Thyroid gland (tissue), 4 donors: ENCODE measurements at regions not wholly inside any gene's neighbourhood (a gene's known extent, or its start where the extent isn't known, plus 50 kb on each side); places are given as distances from the start of the nearest gene placed in this dataset.

Experiments
- DNase-seq, 2 donors: peaks; one replicate each; pipeline ENCODE4 v3.0.0-alpha.2; 2019
- H3K27ac ChIP-seq, 3 donors: fragments of 200-600 bp; sonication (generic); 1 replicate in 2 of 3; 2 replicates in 1 of 3; pipeline ENCODE4 v1.5.1; 2016 to 2019; ENCODE audit warnings: mild to moderate bottlenecking in 1 of 3, moderate library complexity in 1 of 3
- H3K27me3 ChIP-seq: fragments of 200-600 bp; sonication (generic); one replicate; pipeline ENCODE4 v1.5.1; 2019
- H3K36me3 ChIP-seq, 2 donors: fragments of 200-600 bp; sonication (generic); one replicate each; pipeline ENCODE4 v1.5.1; 2016 to 2019
- H3K4me1 ChIP-seq, 2 donors: fragments of 200-600 bp; sonication (generic); one replicate each; pipeline ENCODE4 v1.5.1; 2017 to 2019
- H3K4me3 ChIP-seq, 3 donors: fragments of 200-600 bp; sonication (generic); replicated peaks in 1 of 3; 1 replicate in 2 of 3; 2 replicates in 1 of 3; pipeline ENCODE4 v1.5.1; 2016; ENCODE audit warnings: mild to moderate bottlenecking in 1 of 3
- H3K9me3 ChIP-seq: fragments of 200-600 bp; sonication (generic); one replicate; pipeline ENCODE4 v1.5.1; 2017
- POLR2A ChIP-seq, 2 donors: fragments of 450-650 bp; IDR thresholded peaks; one replicate each; pipeline ENCODE4 v1.6.1; 2017; ENCODE audit warnings: antibody characterized with exemption in 2 of 2, mild to moderate bottlenecking in 2 of 2, moderate library complexity in 1 of 2
- WGBS, 2 donors: methylation state at CpG; one replicate each; pipeline ENCODE4 v1.1.5; 2017; 5-methylcytosine and 5-hydroxymethylcytosine counted together
- intact Hi-C: fragments of 100-400 bp; cut with DNase I; formaldehyde crosslinking; loops from one replicate; pipeline ENCODE4 v1.15.1; 2023
- TF ChIP-seq, protein P1 (sequence below), 6 experiments: fragments of 200-600 bp in 3 of 6; fragments of 450-650 bp in 3 of 6; sonication (generic) in 3 of 6; IDR thresholded peaks; one replicate each; pipeline ENCODE4 v1.5.1; 2016 to 2019; ENCODE audit warnings: antibody characterized with exemption in 6 of 6, mild to moderate bottlenecking in 2 of 6, inconsistent platforms in 1 of 6, moderate library complexity in 1 of 6

DNA sequence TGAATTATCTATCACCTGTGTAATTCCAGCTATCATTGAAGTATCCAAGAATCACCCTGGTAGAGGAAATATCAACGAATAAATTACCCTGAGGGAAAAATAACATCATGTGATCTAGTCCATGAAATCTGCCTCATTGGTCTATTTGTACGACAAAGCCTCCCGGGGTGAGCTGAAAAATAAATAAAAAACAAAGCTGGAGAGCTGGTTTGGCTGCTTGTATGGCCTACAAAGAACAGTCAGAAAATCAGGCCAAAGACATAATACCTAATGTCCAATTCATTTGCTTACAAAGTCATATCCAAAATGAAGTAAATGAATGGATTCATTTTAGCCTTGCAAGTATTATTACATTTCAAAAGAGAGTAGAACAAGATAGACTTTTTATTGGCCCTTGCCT, 449.9 kb downstream of the KLF12 start:
- Histone ChIP-seq H3K4me1 (peaks cover 3 to 6% of the 10 kb centered on the region in 2 donors), H3K36me3 (no peaks in the 10 kb centered on the region), H3K27me3 (no peaks in the 10 kb centered on the region), H3K27ac (no peak overlapping the region), H3K9me3 (no peaks in the 10 kb centered on the region), H3K4me3 (no peak overlapping the region)
- no peak for TF ChIP-seq POLR2A (IDR thresholded peaks at IDR 0.05)
- TF ChIP-seq, protein P1, sequence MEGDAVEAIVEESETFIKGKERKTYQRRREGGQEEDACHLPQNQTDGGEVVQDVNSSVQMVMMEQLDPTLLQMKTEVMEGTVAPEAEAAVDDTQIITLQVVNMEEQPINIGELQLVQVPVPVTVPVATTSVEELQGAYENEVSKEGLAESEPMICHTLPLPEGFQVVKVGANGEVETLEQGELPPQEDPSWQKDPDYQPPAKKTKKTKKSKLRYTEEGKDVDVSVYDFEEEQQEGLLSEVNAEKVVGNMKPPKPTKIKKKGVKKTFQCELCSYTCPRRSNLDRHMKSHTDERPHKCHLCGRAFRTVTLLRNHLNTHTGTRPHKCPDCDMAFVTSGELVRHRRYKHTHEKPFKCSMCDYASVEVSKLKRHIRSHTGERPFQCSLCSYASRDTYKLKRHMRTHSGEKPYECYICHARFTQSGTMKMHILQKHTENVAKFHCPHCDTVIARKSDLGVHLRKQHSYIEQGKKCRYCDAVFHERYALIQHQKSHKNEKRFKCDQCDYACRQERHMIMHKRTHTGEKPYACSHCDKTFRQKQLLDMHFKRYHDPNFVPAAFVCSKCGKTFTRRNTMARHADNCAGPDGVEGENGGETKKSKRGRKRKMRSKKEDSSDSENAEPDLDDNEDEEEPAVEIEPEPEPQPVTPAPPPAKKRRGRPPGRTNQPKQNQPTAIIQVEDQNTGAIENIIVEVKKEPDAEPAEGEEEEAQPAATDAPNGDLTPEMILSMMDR (IDR thresholded peaks at IDR 0.05), result no peak
- 61 to 79% methylated on average over 3 of the region's 3 CpGs for WGBS, 2 donors
- no peak for DNase-seq
- intact Hi-C loops, result no loop called here

DNA sequence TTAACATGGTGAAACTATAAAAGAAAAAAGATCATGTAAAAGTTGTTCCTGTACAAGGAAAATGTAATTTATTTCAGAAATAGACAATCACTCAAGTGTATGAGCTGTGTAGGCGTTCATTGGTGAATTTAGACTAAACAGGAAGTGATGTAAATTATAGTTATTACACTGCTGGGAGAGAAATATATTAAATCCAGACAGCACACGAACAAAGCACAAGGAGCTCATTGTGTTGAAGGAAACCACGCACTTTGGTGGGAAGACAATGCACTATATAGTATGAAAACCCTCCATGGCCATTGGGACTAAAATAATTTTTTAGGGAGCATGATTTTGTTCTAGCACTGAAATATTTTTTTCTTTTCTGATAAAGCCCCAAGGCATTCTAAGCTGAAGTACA, 450.5 kb downstream of the KLF12 start:
- Histone ChIP-seq H3K27ac (no peak overlapping the region), H3K4me1 (peaks cover 0 to 6% of the 10 kb centered on the region in 2 donors), H3K27me3 (no peaks in the 10 kb centered on the region), H3K36me3 (no peaks in the 10 kb centered on the region), H3K4me3 (no peak overlapping the region), H3K9me3 (no peaks in the 10 kb centered on the region)
- no peak for DNase-seq
- WGBS, 2 donors, result 90 to 93% methylated on average over 3 of the region's 3 CpGs
- intact Hi-C loops, result no loop called here
- TF ChIP-seq, protein P1 (IDR thresholded peaks at IDR 0.05), result no peak
- no peak for TF ChIP-seq POLR2A (IDR thresholded peaks at IDR 0.05)

GRCh38 chr13:73681779-73682178, 452.4 kb downstream of the KLF12 start:
- Histone ChIP-seq H3K9me3 (no peaks in the 10 kb centered on the region), H3K27ac (no peak overlapping the region), H3K36me3 (no peaks in the 10 kb centered on the region), H3K4me3 (no peak overlapping the region), H3K27me3 (no peaks in the 10 kb centered on the region), H3K4me1 (no peaks in the 10 kb centered on the region)
- DNase-seq, result no peak
- intact Hi-C loops, result no loop called here
- TF ChIP-seq, protein P1 (IDR thresholded peaks at IDR 0.05), result no peak
- TF ChIP-seq POLR2A (IDR thresholded peaks at IDR 0.05), result no peak
- WGBS, 2 donors, result 74 to 100% methylated on average over 2 of the region's 2 CpGs

DNA sequence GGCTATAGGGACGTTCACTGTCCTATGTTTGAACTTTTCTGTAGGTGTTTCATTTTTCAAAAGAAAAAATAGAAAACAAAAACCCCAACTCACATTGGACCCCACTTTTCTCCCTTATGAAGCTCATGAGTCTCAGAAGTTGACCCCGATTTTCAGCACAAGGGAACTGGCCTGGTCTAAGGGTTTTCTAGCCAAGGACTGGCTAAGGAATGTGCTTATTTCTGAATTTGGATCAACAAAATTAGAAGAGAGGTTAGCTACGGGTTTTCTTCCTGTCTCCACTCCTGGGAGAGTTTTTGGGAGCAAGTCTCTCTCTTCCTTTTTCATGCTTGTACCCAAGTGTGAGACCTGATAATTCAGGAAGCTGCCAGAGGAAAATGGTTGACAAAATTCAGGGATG, 453.2 kb downstream of the KLF12 start:
- Histone ChIP-seq H3K27me3 (no peaks in the 10 kb centered on the region), H3K9me3 (no peaks in the 10 kb centered on the region), H3K27ac (no peak overlapping the region), H3K4me3 (no peak overlapping the region), H3K36me3 (no peaks in the 10 kb centered on the region), H3K4me1 (no peaks in the 10 kb centered on the region)
- no peak for TF ChIP-seq POLR2A (IDR thresholded peaks at IDR 0.05)
- TF ChIP-seq, protein P1 (IDR thresholded peaks at IDR 0.05), result no peak
- intact Hi-C loops, result no loop called here
- no peak for DNase-seq
- WGBS, 2 donors, result 67 to 76% methylated on average over 3 of the region's 3 CpGs

- no peaks in the 10 kb centered on the region for H3K9me3 ChIP-seq
- TF ChIP-seq POLR2A (IDR thresholded peaks at IDR 0.05), result no peak
- TF ChIP-seq, protein P1 (IDR thresholded peaks at IDR 0.05), result no peak
- DNase-seq, result no peak
- WGBS, 2 donors, result 65 to 76% methylated on average over 4 of the region's 4 CpGs
- H3K4me1 ChIP-seq, result no peaks in the 10 kb centered on the region
- no peaks in the 10 kb centered on the region for H3K27me3 ChIP-seq
- no peak overlapping the region for H3K27ac ChIP-seq
- intact Hi-C loops, result no loop called here
- H3K4me3 ChIP-seq, result no peak overlapping the region
- H3K36me3 ChIP-seq, result no peaks in the 10 kb centered on the region
Measured at GRCh38 chr13:73677048-73677601, 457.1 kb downstream of the KLF12 start.
